ENCODE measurements at regions not wholly inside any gene's neighbourhood (a gene's known extent, or its start where the extent isn't known, plus 50 kb on each side); places are given as distances from the start of the nearest gene placed in this dataset.

GRCh38 chr2:41152318-41152717 lies 700.4 kb upstream of the SLC8A1 start:
- no peak for DNase-seq (ENCODE audit: low spot score)
- no peak for TF ChIP-seq CTCF (IDR thresholded peaks at IDR 0.05; ENCODE audit: borderline replicate concordance, control extremely low read depth, extremely low read depth, insufficient read depth, missing control alignments)
- in situ Hi-C loops (cut with MboI; ENCODE audit: low sequenced_read_pairs, unreplicated experiment), result no loop called here

- no peak for TF ChIP-seq CTCF (IDR thresholded peaks at IDR 0.05; ENCODE audit: borderline replicate concordance, control extremely low read depth, extremely low read depth, insufficient read depth, missing control alignments)
- in situ Hi-C loops (cut with MboI; ENCODE audit: low sequenced_read_pairs, unreplicated experiment), result no loop called here
These were observed 708.5 kb upstream of the SLC8A1 start for GRCh38 chr2:41160439-41160838.

GRCh38 chr2:41167014-41167413 lies 715.1 kb upstream of the SLC8A1 start:
- TF ChIP-seq CTCF (IDR thresholded peaks at IDR 0.05; ENCODE audit: borderline replicate concordance, control extremely low read depth, extremely low read depth, insufficient read depth, missing control alignments), result no peak
- in situ Hi-C loops (cut with MboI; ENCODE audit: low sequenced_read_pairs, unreplicated experiment), result no loop called here
- DNase-seq (ENCODE audit: low spot score), result no peak

More at GRCh38 chr2:41160439-41160838, 708.5 kb upstream of the SLC8A1 start:
- DNase-seq (ENCODE audit: low spot score), result no peak

GRCh38 chr2:41169744-41170143 lies 717.9 kb upstream of the SLC8A1 start:
- in situ Hi-C loops (cut with MboI; ENCODE audit: low sequenced_read_pairs, unreplicated experiment), result no loop called here
- no peak for TF ChIP-seq CTCF (IDR thresholded peaks at IDR 0.05; ENCODE audit: borderline replicate concordance, control extremely low read depth, extremely low read depth, insufficient read depth, missing control alignments)

GRCh38 chr2:41170589-41170988 lies 718.7 kb upstream of the SLC8A1 start:
- DNase-seq (ENCODE audit: low spot score), result no peak
- in situ Hi-C loops (cut with MboI; ENCODE audit: low sequenced_read_pairs, unreplicated experiment), result no loop called here

More at GRCh38 chr2:41169744-41170143, 717.9 kb upstream of the SLC8A1 start:
- no peak for DNase-seq (ENCODE audit: low spot score)

GRCh38 chr2:41180387-41180786 lies 728.5 kb upstream of the SLC8A1 start:
- in situ Hi-C loops (cut with MboI; ENCODE audit: low sequenced_read_pairs, unreplicated experiment), result no loop called here
- TF ChIP-seq CTCF (IDR thresholded peaks at IDR 0.05; ENCODE audit: borderline replicate concordance, control extremely low read depth, extremely low read depth, insufficient read depth, missing control alignments), result no peak
- DNase-seq (ENCODE audit: low spot score), result no peak

More at GRCh38 chr2:41170589-41170988, 718.7 kb upstream of the SLC8A1 start:
- no peak for TF ChIP-seq CTCF (IDR thresholded peaks at IDR 0.05; ENCODE audit: borderline replicate concordance, control extremely low read depth, extremely low read depth, insufficient read depth, missing control alignments)

- no peak for DNase-seq (ENCODE audit: low spot score)
- no peak for TF ChIP-seq CTCF (IDR thresholded peaks at IDR 0.05; ENCODE audit: borderline replicate concordance, control extremely low read depth, extremely low read depth, insufficient read depth, missing control alignments)
- in situ Hi-C loops (cut with MboI; ENCODE audit: low sequenced_read_pairs, unreplicated experiment), result no loop called here
These were observed 731.1 kb upstream of the SLC8A1 start for GRCh38 chr2:41182961-41183360.

All from GM13976 (cell line).